K562 (cell line): ENCODE measurements at regions not wholly inside any gene's neighbourhood (a gene's known extent, or its start where the extent isn't known, plus 50 kb on each side); places are given as distances from the start of the nearest gene placed in this dataset.

Experiments used
- ATAC-seq: fragments of 200-7000 bp; cut with Tn5 transposase; 3 replicates; pipeline ENCODE4 v1.9.1; 2020; ENCODE audit warnings: moderate library complexity
- BruUV-seq: library from RNA; stranded (reverse); fragments of 400-500 nt; replicated peaks from 2 replicates; lab custom pipeline; 2021; lab: Mats Ljungman, UMichigan
- CTCF ChIA-PET: fragments of 300-600 bp; formaldehyde crosslinking; extraction: SDS; loops from one replicate; lab custom pipeline; 2021; ENCODE audit warnings: low intra/inter-chr PET ratio; lab: Yijun Ruan, JAX
- POLR2A ChIA-PET: fragments of 300-600, 350-650 bp; sonication (Branson Sonifier 250); formaldehyde crosslinking; extraction: SDS; loops from one replicate; lab custom pipeline; 2021; ENCODE audit warnings: antibody characterized with exemption, inconsistent platforms; lab: Yijun Ruan, JAX
- DNase-seq, 4 experiments: peaks; one replicate each; pipeline versions ENCODE4 v3.0.0 to v3.0.0-alpha.2; 2011 to 2018; ENCODE audit warnings: low spot score in 3 of 4, mixed read lengths in 3 of 4; ENCODE audit errors: extremely low read depth in 1 of 4
- FAIRE-seq: peaks from 2 replicates; lab custom pipeline; 2011; peaks lifted over from hg19 to GRCh38; lab: Jason Lieb, UNC
- H2AFZ ChIP-seq: 2 replicates; pipeline ENCODE4 v1.6.0; 2011; ENCODE audit warnings: low read depth, low read length, control low read depth, inconsistent platforms
- H3K27ac ChIP-seq: fragments of 200-600 bp; 3 replicates; pipeline ENCODE4 v1.8.0; 2011; ENCODE audit warnings: low read depth, mild to moderate bottlenecking, control low read depth, inconsistent platforms, low read length, moderate library complexity, mixed read lengths; ENCODE audit errors: extremely low read depth
- H3K27me3 ChIP-seq, 2 experiments: fragments of 300-600 bp in 1 of 2; 2 replicates in 1 of 2; 3 replicates in 1 of 2; pipeline versions ENCODE4 v1.6.0 to v1.8.0; 2011; ENCODE audit warnings: inconsistent platforms in 2 of 2, low read length in 2 of 2, mild to moderate bottlenecking in 1 of 2, mixed read lengths in 1 of 2, moderate library complexity in 1 of 2; ENCODE audit not compliant: control insufficient read depth in 2 of 2, insufficient read depth in 2 of 2
- H3K36me3 ChIP-seq: fragments of 300-600 bp; 3 replicates; pipeline ENCODE4 v1.8.0; 2011; ENCODE audit warnings: mild to moderate bottlenecking, low read length, inconsistent platforms; ENCODE audit not compliant: control insufficient read depth, insufficient read depth
- H3K4me1 ChIP-seq, 2 experiments: fragments of 200-600 bp in 1 of 2; replicated peaks in 1 of 2; 2 replicates in 1 of 2; 3 replicates in 1 of 2; pipeline versions ENCODE4 v1.5.1 to v1.8.0; 2011; ENCODE audit warnings: inconsistent platforms in 2 of 2, low read length in 2 of 2, mild to moderate bottlenecking in 1 of 2, mixed read lengths in 1 of 2, moderate library complexity in 1 of 2; ENCODE audit not compliant: control insufficient read depth in 2 of 2, insufficient read depth in 2 of 2
- H3K4me2 ChIP-seq: 2 replicates; pipeline ENCODE4 v1.6.1; 2011; ENCODE audit warnings: low read length, control low read depth, inconsistent platforms, mixed read lengths; ENCODE audit not compliant: insufficient read depth
- H3K4me3 ChIP-seq: fragments of 200-600 bp; sonication (generic), shearing (Covaris generic); 2 replicates; pipeline ENCODE4 v1.5.1; 2016; ENCODE audit warnings: control low read depth, inconsistent platforms
- H3K79me2 ChIP-seq: fragments of 200-600 bp; 3 replicates; pipeline ENCODE4 v1.8.0; 2011; ENCODE audit warnings: low read length, inconsistent platforms; ENCODE audit not compliant: control insufficient read depth, insufficient read depth
- H3K9ac ChIP-seq, 2 experiments: 2 replicates each; pipeline versions ENCODE4 v1.6.0 to v1.6.1; 2011; ENCODE audit warnings: low read depth in 2 of 2, low read length in 2 of 2, control low read depth in 1 of 2, inconsistent platforms in 1 of 2, mild to moderate bottlenecking in 1 of 2, mixed read lengths in 1 of 2; ENCODE audit not compliant: insufficient read depth in 1 of 2
- H3K9me1 ChIP-seq: one replicate; pipeline ENCODE4 v1.6.0; 2011; ENCODE audit warnings: inconsistent platforms, mild to moderate bottlenecking, low read length, moderate library complexity; ENCODE audit not compliant: control insufficient read depth, insufficient read depth
- H3K9me3 ChIP-seq: replicated peaks from 2 replicates; pipeline ENCODE4 v1.5.1; 2011; ENCODE audit warnings: low read depth, low read length, inconsistent platforms; ENCODE audit not compliant: control insufficient read depth, insufficient read depth
- H4K20me1 ChIP-seq: replicated peaks from 2 replicates; pipeline ENCODE4 v1.6.1; 2011; ENCODE audit warnings: low read length, inconsistent platforms, mixed read lengths; ENCODE audit not compliant: control insufficient read depth, insufficient read depth
- ATF1 ChIP-seq, 2 experiments: fragments of 450-650 bp in 1 of 2; IDR thresholded peaks; 2 replicates each; pipeline ENCODE4 v1.6.1; 2016; ENCODE audit warnings: missing compliant biosample characterization in 1 of 2, missing genetic modification characterization in 1 of 2
- HOXB6 ChIP-seq: fragments of 250-450 bp; sonication (Bioruptor Pico); IDR thresholded peaks from 2 replicates; pipeline ENCODE4 v1.5.1; 2022; ENCODE audit warnings: mild to moderate bottlenecking, borderline replicate concordance
- MEIS2 ChIP-seq: fragments of 450-650 bp; IDR thresholded peaks from 2 replicates; pipeline ENCODE4 v1.6.1; 2014; ENCODE audit warnings: mild to moderate bottlenecking; ENCODE audit not compliant: partially characterized antibody
- NFYB ChIP-seq: IDR thresholded peaks from 2 replicates; pipeline ENCODE4 v1.6.1; 2011; ENCODE audit warnings: mild to moderate bottlenecking, moderate library complexity; ENCODE audit not compliant: insufficient read length; ENCODE audit errors: extremely low read depth
- RFX1 ChIP-seq: fragments of 450-650 bp; IDR thresholded peaks from 2 replicates; pipeline ENCODE4 v1.6.1; 2016; ENCODE audit warnings: mild to moderate bottlenecking, moderate library complexity
- SNRNP70 ChIP-seq: fragments of 200-400 bp; formaldehyde crosslinking; optimal IDR thresholded peaks from 2 replicates; pipeline ENCODE3; 2017; ENCODE audit warnings: low read depth, low read length
- ZFX ChIP-seq: sonication (generic); formaldehyde crosslinking; IDR thresholded peaks from 2 replicates; pipeline ENCODE4 v1.8.0; 2022; ENCODE audit warnings: mild to moderate bottlenecking, missing genetic modification reagents, moderate library complexity
- ZNF699 ChIP-seq: fragments of 250-450 bp; sonication (Bioruptor Pico); IDR thresholded peaks from 2 replicates; pipeline ENCODE4 v1.8.0; 2021; ENCODE audit warnings: mild to moderate bottlenecking, moderate library complexity; ENCODE audit not compliant: insufficient replicate concordance
- ZNF766 ChIP-seq: fragments of 200-800 bp; sonication (Bioruptor generic); conservative IDR thresholded peaks from 2 replicates; pipeline ENCODE4 v1.6.1; 2016; ENCODE audit warnings: missing genetic modification characterization, missing compliant biosample characterization
- WGBS: fragments of 100-300 bp; shearing (Covaris generic); methylation state at CpG from one replicate; pipeline ENCODE4 v1.1.6; 2016; ENCODE audit warnings: low coverage, mixed read lengths; ENCODE audit not compliant: insufficient coverage; ENCODE audit errors: missing lambda C conversion rate; 5-methylcytosine and 5-hydroxymethylcytosine counted together
- in situ Hi-C: fragments of 300-500 bp; cut with MboI; formaldehyde crosslinking; loops from 4 replicates; pipeline ENCODE4 v1.15.0; 2018; ENCODE audit warnings: inconsistent platforms, mixed read lengths
- intact Hi-C: fragments of 100-400 bp; cut with micrococcal nuclease; formaldehyde crosslinking; loops from 2 replicates; pipeline ENCODE4 v1.14.2; 2022
- TF ChIP-seq, protein P1 (sequence below): fragments of 250-450 bp; sonication (Bioruptor Pico); IDR thresholded peaks from 2 replicates; pipeline ENCODE4 v1.5.0; 2021; ENCODE audit warnings: mild to moderate bottlenecking, borderline replicate concordance

DNA sequence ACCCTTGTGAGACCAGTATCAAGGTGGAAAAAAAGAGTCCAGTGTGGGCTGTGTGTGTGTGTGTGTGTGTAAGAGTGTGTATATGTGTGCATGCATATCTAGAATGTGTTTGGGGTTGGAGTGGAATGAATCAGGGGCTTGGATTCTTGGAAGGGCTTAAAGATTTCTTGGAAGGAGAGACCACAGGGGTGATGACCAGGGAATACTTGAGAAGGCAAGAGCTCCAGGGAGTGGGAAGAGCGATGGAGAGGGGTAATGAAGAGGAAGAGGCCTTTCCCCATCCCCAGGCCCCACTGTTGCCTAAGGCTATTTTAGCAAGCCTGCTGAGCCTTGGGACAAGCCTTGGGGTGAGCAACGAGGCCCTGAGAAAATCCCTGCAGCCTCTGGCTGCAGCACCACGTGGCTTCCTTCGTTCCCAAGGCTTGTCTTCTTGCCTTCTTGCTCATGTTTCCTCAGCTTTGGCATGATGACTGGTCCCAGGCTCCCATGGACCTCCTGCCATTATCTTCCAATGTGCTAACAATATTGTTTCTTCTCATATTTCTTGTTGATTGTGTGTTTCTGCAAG is 663.4 kb downstream of the INHBA start:
- in situ Hi-C loops, result no loop called here
- no peak for TF ChIP-seq NFYB
- TF ChIP-seq, protein P1, sequence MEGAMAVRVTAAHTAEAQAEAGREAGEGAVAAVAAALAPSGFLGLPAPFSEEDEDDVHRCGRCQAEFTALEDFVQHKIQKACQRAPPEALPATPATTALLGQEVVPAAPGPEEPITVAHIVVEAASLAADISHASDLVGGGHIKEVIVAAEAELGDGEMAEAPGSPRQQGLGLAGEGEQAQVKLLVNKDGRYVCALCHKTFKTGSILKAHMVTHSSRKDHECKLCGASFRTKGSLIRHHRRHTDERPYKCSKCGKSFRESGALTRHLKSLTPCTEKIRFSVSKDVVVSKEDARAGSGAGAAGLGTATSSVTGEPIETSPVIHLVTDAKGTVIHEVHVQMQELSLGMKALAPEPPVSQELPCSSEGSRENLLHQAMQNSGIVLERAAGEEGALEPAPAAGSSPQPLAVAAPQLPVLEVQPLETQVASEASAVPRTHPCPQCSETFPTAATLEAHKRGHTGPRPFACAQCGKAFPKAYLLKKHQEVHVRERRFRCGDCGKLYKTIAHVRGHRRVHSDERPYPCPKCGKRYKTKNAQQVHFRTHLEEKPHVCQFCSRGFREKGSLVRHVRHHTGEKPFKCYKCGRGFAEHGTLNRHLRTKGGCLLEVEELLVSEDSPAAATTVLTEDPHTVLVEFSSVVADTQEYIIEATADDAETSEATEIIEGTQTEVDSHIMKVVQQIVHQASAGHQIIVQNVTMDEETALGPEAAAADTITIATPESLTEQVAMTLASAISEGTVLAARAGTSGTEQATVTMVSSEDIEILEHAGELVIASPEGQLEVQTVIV (CRISPR knock-in tag), result no peak
- no peak for TF ChIP-seq ZFX (CRISPR knock-in tag)
- TF ChIP-seq SNRNP70, result no peak
- TF ChIP-seq ZNF766 (CRISPR knock-in tag), result no peak
- no peak for TF ChIP-seq MEIS2
- TF ChIP-seq RFX1, result no peak
- no peak for TF ChIP-seq ZNF699 (CRISPR knock-in tag)
- no peak for TF ChIP-seq HOXB6
- no peak for TF ChIP-seq ATF1 (CRISPR knock-in tag; IDR thresholded peaks at IDR 0.05)
- TF ChIP-seq ATF1 (tag; IDR thresholded peaks at IDR 0.05), result no peak

More for the DNA sequence above, 663.4 kb downstream of the INHBA start:
- H3K27ac ChIP-seq, result no peak overlapping the region
- DNase-seq (no peak), FAIRE-seq (no peak), ATAC-seq (no peak)
- intact Hi-C loops, result no loop called here
- no peaks in the 10 kb centered on the region for H3K4me1 ChIP-seq
- H2AFZ ChIP-seq, result no peak overlapping the region
- CTCF ChIA-PET, result interaction anchor here (0.7 kb wide), 1 partner anchor 808 kb away, joined by 3 read pairs; no protein-coding TSS in a partner anchor
- POLR2A ChIA-PET, result no interaction called here
- no TSS peak for BruUV-seq
- no peak overlapping the region for H3K4me3 ChIP-seq
- H3K4me2 ChIP-seq, result no peak overlapping the region
- no peaks in the 10 kb centered on the region for H3K36me3 ChIP-seq
- H3K9me1 ChIP-seq, result no peaks in the 10 kb centered on the region
- no peaks in the 10 kb centered on the region for H4K20me1 ChIP-seq
- no peaks in the 10 kb centered on the region for H3K9me3 ChIP-seq
- no peak overlapping the region for H3K9ac ChIP-seq
- no peaks in the 10 kb centered on the region for H3K27me3 ChIP-seq
- H3K79me2 ChIP-seq, result no peaks in the 10 kb centered on the region
- WGBS, result 0% methylated on average over 4 of the region's 4 CpGs
